ENCODE measurements at regions not wholly inside any gene's neighbourhood (a gene's known extent, or its start where the extent isn't known, plus 50 kb on each side); places are given as distances from the start of the nearest gene placed in this dataset.
A peak's percentile ranks its signal among the peaks of the same experiment; 100 is the strongest.
"Not testable (repeated sequence)": the region's sequence is repeated elsewhere in the genome, so short reads cannot be mapped to it uniquely, and the experiment has no call there.

GRCh38 chr2:234249034-234249735 is 198.7 kb downstream of the SPP2 start:
- DNase-seq (ENCODE audit: low read depth): peak; percentile 55

GRCh38 chr2:234248213-234248710 is 197.8 kb downstream of the SPP2 start:
- not testable (repeated sequence) for DNase-seq (ENCODE audit: low read depth)

GRCh38 chr2:234247453-234248180 is 197.1 kb downstream of the SPP2 start:
- DNase-seq (ENCODE audit: low read depth): no peak

GRCh38 chr2:234245945-234246344 is 195.4 kb downstream of the SPP2 start:
- peak; percentile 94 for DNase-seq (ENCODE audit: low read depth)

- peak; percentile 70 for DNase-seq (ENCODE audit: low read depth)
These were observed 193.5 kb downstream of the SPP2 start for GRCh38 chr2:234243871-234244565.

GRCh38 chr2:234242459-234242836 is 191.9 kb downstream of the SPP2 start:
- no peak for DNase-seq (ENCODE audit: low read depth)

DNA sequence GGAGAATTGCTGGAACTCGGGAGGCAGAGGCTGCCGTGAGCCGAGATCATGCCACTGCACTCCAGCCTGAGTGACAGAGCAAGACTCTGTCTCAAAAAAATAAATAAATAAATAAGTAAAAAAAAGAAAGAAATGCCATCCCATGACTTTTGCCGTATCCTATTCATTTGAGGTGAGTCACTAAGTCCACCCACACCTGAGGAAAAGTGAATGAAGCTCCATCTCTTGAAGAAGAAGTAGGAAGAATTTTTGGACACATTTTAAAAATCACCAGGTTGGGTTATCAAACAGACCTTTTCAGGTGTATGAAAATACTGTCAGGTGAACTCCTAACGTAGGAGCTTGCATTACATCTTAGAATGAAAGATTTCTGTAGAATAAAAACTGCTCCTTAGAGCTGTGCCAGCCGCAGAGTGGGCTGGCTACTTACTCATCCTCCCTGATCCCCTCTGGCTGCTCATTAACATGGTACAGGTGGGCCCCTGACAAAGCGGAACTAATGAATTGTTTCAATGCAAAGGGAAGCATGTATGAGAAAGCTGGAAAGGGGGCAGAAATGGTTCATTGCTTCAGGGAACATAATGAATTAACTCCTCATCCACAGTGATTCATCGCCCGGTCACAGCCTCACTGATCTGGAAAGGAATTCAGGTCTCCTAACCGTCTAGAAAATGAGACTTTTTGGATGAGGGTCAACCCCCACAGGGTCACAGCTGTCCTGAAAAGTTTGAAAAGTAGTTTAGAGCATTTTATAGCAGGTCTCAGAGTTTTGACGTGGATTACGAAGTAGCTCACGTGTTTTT is 191.4 kb downstream of the SPP2 start:
- DNase-seq (ENCODE audit: low read depth): peak; percentile 98

GRCh38 chr2:234240917-234241316 is 190.4 kb downstream of the SPP2 start:
- DNase-seq (ENCODE audit: low read depth): peak; percentile 82

DNA sequence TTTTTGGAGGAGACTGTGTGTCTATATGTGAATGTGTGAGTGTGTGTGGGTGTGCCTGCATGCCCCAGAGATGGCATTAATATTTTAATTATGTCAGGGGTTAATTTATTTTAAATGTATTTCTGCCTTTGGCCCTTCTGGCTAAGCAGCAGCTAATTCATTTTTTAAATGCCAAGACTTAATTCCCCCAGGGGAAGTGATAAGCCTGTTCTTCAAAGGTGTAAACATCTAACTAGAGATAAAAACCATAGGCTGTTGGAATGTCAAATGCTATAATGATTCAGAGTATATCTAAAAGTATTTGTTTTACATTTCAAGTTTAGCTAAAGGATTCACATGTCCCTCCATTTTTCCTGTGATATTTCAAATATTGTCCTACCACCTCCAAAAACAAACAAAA is 184.7 kb downstream of the SPP2 start:
- no peak for DNase-seq (ENCODE audit: low read depth)

GRCh38 chr2:234231460-234231859 is 181.0 kb downstream of the SPP2 start:
- no peak for DNase-seq (ENCODE audit: low read depth)

GRCh38 chr2:234219046-234219310 is 168.5 kb downstream of the SPP2 start:
- DNase-seq (ENCODE audit: low read depth): no peak

DNA sequence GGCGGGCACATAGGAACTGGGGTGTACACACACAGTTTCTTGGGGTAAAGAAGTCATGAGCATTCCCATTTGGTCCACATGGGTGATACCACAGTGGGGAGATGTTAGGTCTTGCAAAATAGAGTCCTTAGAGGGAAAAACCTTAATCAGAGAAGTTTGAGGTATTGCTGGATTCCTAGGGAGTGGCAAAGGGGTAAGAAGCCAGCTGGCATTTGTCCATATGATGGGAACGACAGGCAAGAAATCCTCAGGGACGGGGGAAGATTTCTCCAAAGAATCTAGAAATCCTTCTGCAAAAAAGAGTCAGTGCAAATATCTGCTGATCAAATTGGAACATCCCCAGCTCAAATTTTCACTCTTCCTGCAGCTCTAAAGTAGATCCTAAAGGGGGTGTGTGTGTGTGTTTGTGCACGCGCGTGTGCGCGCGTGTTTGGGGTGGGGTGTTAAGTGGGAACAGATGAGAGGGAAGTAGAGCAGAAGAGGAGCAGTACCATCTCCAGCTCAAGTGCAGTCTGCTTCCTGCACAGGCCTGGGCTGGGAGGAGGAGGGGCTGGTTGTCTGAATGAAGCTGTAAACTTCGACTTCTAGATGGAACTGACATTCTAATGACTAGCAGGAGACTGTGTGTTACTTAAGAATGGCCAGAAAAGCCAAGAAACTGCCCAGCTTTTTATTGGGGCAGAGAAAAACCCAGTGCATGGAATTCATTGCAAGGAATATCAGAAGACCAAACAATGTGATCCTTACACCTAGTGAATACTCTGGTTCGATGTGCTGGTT is 168.0 kb downstream of the SPP2 start:
- no peak for DNase-seq (ENCODE audit: low read depth)

- DNase-seq (ENCODE audit: low read depth): no peak
These were observed 162.0 kb downstream of the SPP2 start for GRCh38 chr2:234212534-234212933.

GRCh38 chr2:234211797-234212196 is 161.3 kb downstream of the SPP2 start:
- DNase-seq (ENCODE audit: low read depth): no peak

- DNase-seq (ENCODE audit: low read depth): no peak
These were observed 156.2 kb downstream of the SPP2 start for GRCh38 chr2:234206738-234207137.

GRCh38 chr2:234204480-234204879 is 154.0 kb downstream of the SPP2 start:
- peak; percentile 20 for DNase-seq (ENCODE audit: low read depth)

DNA sequence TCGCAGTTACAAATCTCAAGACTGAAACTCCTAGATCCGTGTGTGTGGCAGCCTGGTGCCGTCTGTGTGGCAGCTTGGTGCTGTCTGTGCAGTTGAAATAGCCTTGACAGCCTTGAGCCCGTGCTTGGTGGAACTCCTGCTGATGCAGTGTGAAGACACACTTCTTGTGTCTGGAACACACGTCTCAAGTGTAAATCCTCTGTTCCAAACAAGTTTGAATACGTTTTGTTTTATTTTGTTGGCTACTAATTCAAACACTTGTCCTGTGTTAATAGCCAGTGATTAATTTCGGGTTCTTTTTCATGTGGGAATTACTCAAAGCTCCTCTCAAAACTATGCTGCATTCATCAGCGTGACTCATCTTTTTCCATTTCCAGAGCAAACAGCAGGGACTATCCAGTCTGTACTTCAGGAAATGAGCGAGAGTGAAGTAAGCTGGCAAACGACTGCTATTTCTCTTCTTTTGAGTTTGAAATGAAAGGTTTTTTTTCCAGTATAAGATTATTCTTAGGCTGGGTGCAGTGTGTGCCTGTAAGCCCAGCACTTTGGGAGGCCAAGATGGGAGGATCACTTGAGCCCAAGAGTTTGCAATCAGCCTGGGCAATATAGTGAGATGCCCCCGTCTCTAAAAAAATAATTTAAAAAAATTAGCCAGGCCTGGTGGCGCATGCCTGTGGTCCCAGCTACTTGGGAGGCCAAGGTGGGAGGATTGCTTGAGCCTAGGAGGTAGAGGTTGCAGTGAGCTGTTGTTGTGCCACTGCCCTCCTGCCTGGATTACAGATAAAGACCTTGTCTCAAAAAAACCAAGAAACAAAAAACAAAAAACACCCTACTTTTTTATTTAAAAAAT is 152.9 kb downstream of the SPP2 start:
- DNase-seq (ENCODE audit: low read depth): peak; percentile 98

- DNase-seq (ENCODE audit: low read depth): no peak
These were observed 152.1 kb downstream of the SPP2 start for GRCh38 chr2:234202601-234203000.

GRCh38 chr2:234199996-234200395 is 149.5 kb downstream of the SPP2 start:
- DNase-seq (ENCODE audit: low read depth): no peak

- peak; percentile 74 for DNase-seq (ENCODE audit: low read depth)
These were observed 148.5 kb downstream of the SPP2 start for GRCh38 chr2:234198976-234199375.

Data from M059J (cell line).